ENCODE measurements at regions not wholly inside any gene's neighbourhood (a gene's known extent, or its start where the extent isn't known, plus 50 kb on each side); places are given as distances from the start of the nearest gene placed in this dataset.
A peak's percentile ranks its signal among the peaks of the same experiment; 100 is the strongest.
"Not testable (repeated sequence)": the region's sequence is repeated elsewhere in the genome, so short reads cannot be mapped to it uniquely, and the experiment has no call there.

DNA sequence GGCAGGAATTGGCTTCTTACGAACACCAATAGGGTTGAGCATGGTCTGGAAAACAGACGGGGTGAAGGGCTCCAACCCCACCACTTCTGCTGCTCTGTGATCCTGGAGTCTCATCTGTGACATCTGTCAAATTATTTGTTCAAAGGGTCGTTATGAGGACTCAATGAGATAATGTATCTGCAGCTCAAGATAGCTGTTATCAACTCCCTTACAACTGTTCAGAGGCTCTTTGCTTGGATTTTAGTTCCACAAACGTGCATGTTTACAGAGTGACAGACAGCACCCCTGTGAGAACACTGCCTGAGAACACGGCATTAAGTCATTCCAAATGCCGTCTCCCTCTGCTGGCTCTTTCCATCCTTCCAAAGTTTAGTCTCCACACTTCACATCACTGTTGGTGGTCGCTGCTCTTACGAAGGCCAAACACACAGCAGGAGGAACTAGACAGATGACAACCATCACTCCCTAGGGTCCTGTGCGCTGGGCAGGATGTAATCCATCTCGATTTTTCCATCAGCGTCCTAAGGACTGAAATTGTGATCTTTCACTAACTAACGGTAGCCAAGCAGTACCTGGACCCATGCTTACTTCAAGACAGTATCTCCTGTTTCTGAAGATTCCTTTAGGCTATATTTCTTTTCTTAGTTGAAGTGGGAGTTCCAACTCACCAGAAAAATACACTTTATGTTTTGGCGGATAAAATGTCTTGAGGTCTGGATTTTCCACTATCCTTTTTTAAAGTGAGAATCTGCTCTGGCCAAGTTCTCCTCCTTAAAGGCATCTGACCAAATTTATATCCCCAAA lies 220.3 kb downstream of the ANAPC1 start:
- no peak for DNase-seq (ENCODE audit: low spot score)

DNA sequence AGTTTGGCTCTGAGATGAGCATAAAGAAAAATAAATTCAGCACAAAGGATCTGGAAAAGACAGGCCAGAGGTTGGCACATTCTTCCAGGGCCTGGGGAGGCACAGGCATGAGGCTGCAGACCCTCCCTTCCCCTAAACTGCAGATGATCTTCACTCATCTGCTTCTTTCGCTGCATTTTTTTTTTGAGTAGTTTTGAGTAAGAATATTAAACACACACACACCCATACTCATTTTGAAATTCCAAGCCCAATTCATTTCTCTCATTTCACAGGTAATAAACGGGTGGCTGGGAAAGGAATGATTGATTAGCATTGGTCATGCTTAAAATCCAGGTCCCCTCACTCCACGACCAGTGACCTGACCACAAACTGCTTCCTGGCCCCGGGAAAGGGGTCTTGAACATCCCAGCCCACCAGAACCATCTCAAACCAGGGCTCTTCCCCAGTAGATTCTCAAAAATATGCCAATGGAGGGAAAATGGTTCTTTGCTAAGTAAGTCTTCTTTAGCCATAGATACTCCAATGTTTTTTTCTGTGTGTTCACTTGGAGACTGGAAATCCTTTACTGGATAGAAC lies 219.6 kb downstream of the ANAPC1 start:
- no peak for DNase-seq (ENCODE audit: low spot score)

DNA sequence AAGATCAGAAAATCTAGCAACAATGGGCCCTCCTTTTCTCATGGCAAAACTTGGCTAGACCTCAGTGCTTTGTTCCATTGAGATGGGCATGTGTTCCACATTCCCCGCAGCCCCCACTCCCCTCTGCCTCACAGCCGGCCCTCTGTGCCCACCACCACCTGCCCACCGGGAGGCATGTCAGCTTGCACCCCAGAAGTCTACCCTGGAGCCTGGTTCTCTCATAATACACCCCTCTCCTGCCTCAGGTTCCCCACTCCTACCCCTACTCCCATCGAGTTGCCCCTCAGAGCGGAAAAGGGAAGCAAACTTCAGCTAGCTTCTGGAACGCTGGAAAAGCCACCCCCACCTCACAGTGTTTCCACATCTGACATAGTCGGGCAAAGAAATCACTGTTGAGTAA lies 219.0 kb downstream of the ANAPC1 start:
- DNase-seq (ENCODE audit: low spot score): no peak

DNA sequence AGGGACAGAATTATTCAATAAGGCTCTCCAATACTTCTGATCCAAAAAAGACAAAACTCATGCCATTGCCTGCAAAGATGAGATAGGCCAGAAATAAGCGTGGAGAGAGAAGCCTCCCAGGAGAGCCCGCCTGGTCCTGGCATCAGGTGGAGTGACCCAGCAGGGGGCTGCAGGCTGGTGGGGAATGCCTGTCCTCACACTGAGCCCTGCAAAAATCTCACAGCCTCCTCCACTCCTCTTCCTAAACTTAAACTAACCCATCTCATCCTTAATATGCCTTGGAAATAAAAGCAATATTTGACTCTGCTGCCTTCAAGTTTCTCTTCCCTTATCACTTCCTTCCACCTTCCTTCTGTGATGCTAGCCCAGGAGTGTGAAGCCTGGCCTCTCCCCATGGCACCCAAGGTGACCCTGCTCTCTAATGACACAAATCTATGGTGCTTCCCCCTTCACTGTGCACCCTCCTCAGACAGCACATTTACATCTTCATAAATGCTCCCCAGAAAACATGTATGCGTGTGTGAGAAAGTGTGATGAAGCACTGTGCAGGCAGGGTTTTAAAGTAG lies 218.4 kb downstream of the ANAPC1 start:
- DNase-seq (ENCODE audit: low spot score): no peak

DNA sequence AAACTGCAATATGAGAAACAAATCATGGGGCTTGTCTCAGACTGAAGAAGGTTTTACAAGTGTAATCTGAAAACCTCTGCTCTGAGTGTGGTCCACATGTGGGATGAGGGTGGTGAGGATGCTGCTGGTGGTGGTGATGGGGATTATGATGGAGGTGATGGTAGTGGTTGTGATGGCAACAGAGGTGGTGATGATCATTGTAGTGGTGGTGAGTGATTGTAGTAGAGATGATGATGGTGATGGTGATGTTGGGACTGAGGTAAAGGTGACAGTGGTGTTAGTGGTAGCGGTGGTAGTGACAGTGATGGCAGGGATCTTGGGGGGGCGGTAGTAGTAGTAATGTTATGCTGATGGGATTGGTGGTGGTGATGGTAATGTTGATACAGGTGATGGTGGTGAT lies 217.8 kb downstream of the ANAPC1 start:
- DNase-seq (ENCODE audit: low spot score): no peak

DNA sequence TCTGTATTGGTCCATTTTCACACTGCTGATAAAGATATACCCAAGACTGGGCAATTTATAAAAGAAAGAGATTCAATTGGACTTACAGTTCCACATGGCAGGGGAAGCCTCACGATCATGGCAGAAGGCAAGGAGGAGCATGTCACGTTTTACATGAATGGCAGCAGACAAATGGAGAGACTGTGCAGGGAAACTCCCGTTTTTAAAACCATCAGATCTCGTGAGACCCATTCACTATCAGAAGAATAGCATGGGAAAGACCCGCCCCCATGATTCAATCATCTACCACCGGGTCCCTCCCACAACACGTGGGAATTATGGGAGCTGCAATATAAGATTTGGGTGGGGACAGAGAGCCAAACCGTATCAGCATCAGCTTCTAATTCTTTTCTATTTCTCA lies 217.0 kb downstream of the ANAPC1 start:
- DNase-seq (ENCODE audit: low spot score): no peak

DNA sequence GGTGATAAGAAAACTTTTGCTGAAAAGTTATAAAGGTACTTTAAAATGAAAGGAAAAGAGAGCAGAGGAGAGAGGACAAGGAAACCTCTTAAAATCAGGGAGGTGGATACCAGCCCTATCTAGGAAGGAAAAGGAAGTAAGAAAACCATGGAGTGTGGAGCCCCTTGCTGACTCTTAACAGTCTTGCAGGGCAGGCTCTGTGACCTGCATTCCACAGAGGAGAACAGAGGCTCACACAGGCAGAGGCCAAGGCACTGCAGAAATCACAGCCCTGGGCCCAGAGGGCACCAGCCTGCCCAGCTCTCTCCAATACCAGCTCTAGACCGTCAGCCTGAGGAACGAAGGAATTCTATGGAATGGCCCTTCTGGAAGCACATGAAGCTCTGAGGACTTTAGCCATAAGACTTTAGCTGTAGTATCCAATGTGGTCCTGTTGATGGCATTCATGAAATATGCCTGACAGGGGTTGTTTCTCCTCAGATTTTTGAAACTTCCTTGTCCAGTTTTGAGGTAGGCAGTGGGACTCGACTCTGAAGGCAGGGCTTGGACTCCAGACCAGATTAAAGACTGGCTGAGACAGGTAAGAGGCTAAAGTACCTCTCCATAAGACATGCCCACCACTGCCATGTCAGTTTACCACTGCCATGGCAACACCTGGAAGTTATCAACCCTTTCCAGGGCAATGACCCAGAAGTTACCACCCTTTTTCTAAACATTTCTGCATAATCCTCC lies 216.3 kb downstream of the ANAPC1 start:
- DNase-seq (ENCODE audit: low spot score): peak; percentile 56

DNA sequence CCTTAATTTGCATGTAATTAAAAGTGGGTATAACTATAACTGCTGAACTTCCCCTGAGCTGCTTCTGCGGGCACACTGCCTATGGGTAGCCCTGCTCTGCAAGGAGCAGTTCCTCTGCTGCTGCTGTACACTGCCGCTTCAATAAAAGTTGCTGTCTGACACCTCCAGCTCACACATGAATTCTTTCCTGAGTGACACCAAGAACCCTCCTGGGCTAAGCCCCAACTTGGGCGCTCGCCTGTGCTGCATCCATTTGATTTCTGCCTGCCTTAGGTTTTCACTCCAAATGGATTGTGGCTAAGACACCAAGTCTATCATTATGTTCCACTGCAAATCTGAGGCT lies 215.7 kb downstream of the ANAPC1 start:
- DNase-seq (ENCODE audit: low spot score): no peak

DNA sequence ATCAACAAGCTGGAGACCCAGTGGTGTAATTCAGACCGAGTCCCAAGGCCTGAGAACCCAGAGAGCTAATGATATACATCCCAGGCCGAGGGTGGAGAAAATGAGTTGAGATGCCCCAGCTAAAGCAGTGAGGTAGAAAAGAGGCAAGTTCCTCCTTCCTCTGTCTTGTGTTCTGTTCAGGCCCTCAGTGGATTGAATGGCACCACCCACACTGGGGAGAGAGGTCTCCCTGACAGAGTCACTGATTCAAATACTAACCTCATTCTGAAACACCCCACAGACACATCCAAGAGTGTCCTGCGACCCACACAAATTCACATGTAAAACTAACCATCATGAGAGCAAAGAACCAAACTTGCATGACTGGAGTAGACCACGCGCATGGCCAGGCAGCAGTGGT lies 215.3 kb downstream of the ANAPC1 start:
- no peak for DNase-seq (ENCODE audit: low spot score)

DNA sequence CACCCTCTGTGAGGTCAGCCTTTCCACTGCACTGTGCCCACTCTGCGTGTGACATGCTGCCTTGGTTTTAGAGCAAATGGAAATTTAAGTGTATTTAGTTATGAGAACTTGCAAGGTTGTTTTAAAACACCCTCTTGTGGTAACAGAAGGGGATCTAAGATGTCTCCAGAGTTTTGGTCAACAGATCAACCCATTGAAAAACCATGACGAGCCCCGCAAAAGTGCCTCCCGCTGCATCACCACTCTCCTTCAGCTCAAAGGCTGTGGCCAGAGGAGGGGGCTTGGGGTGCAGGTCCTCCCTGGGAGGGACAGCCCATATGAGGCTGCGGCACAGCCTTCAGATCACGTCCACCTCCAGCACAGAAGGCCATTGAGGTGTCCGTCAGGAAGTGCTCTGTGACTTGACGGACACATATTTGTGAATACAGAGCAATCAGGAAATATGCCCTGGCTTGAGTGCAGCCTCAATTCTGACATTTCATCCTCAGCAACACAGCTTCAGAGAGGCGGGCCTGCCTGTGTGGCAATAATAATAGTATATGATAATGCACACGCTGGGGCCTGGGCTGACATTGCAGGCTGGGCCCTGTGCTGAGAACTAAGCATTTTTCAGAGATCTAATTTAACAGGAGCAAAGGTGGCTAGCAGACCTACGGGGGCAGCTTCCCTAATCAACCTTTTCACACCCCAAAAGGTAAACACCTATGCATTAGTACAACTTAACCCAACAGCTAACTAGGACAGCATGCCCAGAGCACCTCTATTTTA lies 213.9 kb downstream of the ANAPC1 start:
- no peak for DNase-seq (ENCODE audit: low spot score)

DNA sequence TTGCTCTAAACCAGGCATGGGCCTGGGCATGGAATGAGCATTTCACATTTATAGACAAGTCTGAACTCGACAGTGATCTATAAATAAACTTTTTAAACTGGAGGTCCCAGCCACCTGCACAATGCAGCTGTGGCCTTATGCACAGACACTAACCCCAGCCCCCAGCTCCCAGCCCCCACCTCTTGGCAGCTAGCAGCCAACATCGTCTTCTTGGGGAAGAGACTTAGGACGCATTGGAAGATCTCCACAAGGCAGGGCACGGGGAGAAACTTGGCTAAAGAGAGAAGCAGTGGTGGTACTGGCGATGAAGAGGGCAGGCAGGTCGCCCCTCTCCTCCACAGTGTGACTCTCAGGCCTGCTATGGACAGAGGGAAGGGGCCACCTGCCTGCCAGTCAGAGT lies 213.2 kb downstream of the ANAPC1 start:
- DNase-seq (ENCODE audit: low spot score): no peak

DNA sequence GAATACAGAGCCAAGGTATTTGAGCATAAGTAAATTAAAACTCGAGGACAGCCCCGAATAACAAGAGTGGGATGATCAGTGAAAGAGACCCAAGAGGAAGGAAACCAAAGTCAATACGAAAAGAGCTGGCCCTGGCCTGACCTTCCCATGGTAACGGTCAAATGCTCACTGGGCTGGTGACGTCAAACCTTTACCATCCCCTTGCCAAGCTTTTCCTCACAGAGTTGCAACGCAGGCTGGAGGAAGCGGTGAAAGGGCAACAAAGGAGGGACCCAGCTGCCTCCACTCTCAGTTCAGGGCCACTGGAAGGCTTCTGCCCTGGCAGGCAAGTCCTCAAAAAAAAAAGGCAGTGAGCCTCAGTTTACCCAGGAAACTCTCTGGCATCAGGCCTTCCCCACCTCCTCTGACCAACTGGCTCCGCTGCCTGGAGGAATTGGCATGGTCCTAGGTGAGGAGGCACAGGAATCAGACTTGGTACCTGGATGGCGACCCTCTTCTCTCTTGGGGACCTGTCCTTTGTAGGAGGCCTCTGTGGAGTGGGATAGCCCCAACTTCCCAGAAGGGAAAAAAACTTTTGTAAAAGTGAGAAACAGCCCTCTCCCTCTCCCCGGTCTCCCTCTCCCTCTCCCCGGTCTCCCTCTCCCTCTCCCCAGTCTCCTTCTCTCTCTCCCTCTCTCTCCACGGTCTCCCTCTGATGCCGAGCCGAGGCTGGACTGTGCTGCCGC lies 212.4 kb downstream of the ANAPC1 start:
- no peak for DNase-seq (ENCODE audit: low spot score)

DNA sequence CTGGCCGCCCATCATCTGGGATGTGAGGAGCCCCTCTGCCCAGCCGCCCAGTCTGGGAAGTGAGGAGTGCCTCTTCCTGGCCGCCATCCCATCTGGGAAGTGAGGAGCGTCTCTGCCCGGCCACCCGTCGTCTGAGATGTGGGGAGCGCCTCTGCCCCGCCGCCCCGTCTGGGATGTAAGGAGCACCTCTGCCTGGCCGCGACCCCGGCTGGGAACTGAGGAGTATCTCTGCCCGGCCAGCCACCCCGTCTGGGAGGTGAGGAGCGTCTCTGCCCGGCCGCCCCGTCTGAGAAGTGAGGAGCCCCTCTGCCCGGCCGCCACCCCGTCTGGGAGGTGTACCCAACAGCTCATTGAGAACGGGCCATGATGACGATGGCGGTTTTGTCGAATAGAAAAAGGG lies 211.4 kb downstream of the ANAPC1 start:
- DNase-seq (ENCODE audit: low spot score): not testable (repeated sequence)

DNA sequence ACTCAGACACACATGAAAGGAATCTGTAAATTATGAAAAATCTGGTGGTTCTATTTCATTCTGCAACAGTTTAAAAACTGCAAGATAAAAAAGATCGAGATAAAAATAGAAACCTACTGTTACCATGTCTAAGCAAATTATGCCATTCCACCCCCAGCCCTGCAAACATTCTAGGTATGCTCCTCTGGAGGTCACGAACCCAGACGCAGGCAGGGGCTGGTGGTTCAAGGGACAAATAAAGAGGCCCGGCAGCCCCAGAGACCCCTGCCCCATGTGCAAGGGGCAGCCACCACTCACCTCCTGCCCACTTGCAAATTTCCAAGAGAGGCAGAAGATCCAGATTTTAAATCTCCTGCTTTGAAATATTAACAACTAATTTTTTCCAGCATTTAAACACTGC lies 210.5 kb downstream of the ANAPC1 start:
- DNase-seq (ENCODE audit: low spot score): no peak

DNA sequence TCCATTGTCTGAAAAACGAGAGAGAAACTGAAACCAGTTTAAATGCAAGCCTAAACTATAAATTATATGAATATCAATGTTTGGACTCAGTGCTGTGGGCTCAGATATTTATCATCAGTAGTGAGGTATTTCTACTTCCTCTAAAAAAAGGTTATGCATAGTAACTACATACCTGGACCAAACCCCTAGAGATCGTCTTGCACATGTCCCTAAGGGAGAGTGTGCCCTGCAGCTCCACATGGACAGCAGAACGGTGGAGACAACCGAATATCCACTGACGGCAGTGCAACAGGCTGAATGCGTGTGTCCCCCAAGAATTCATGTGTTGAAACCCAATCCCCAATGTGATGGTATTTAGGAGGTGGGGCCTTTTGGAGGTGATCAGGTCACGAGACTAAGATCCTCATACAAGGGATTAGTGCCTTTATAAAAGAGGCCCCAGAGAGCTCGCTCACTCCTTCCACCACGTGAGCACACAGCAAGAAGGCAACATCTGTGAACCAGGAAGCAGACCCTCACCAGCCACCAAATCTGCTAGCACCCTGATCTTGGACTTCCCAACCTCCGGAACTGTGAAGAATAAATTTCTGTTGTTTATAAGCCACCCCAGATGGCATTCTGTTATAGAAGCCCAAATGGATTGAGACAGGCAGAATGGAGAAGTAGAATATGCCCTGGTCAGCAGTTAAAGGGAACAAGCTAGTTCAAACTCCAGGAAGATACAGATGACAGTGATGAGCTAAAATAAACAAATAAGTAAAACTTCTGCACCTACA lies 208.4 kb downstream of the ANAPC1 start:
- DNase-seq (ENCODE audit: low spot score): no peak

DNA sequence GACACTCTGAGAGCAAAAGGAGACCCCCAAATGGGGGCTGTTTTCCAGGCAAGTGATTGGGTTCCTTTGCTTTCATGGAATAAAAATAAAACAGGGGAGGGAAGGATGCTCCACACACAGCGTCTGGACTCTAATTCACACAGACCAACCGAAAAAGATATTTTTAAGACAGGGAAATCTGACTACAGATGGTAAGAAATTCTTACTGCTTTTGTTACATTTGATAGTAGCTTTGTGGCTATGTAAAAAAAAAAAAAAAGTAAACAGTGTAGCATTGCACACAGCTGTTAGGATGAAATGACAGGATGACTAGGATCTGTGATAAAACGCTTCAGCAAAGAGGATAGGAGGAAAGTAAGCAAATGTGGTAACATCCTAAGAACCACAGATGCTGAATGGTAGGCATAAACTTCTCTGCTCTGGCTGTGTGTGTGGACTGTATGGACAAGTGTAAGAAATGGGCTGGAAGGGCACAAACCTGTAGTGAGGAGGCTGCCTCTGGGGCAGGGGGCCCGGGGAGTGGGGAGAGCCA lies 207.6 kb downstream of the ANAPC1 start:
- no peak for DNase-seq (ENCODE audit: low spot score)

DNA sequence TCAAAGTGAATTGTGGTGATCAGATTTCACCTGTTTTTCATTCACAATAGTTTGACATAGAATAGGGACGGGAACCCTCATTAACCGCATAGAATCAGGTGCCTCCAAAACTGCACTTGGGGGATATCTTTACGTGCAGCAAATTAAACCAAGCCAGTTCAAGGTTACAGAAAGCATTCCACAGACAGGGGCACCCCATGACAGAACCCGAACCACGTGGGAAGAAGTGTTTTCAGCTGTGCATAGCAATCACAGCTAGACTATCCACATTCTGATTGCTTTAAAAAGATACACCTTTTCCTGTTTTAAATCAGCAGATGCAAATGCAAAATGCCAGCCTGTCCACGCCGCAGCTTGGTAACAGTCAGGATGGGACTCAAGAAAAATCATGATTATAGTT lies 205.8 kb downstream of the ANAPC1 start:
- DNase-seq (ENCODE audit: low spot score): no peak

DNA sequence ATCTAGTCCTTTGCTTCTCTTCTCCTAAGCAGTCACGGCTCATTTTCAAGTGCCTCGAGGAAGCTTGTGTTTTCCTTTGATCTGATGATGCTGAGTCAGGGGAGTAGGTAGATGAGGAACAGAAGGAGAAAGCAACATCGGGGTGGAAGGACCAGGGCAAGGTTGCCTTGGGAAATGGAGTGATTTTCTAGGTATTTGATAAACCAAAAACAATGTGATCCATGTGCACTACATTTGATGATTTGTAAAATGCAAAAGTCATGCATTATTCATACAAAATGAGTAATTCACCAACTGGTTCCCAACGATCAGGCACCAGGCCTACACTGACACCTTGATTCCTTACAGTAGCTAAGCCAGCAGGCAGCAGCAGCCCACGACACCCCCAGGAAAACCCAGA lies 205.3 kb downstream of the ANAPC1 start:
- no peak for DNase-seq (ENCODE audit: low spot score)

DNA sequence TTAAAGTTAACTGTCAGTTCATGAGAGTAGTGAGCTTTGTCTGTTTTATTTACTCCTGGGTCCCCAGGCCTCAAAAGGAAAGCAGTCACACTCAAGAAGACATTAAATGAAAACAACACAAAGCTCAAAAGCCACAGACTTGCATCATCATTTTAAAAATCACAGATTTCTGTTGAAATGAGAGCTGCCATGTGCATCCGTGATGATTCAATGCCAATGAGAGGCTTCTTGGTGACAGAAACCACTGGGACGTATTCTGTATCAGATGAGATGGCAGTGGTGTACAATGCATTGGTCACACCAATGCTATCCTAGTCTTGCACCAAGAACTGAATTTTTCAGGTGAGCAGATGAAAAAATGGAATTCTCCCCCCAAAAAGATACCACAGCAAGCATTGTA lies 204.8 kb downstream of the ANAPC1 start:
- no peak for DNase-seq (ENCODE audit: low spot score)

DNA sequence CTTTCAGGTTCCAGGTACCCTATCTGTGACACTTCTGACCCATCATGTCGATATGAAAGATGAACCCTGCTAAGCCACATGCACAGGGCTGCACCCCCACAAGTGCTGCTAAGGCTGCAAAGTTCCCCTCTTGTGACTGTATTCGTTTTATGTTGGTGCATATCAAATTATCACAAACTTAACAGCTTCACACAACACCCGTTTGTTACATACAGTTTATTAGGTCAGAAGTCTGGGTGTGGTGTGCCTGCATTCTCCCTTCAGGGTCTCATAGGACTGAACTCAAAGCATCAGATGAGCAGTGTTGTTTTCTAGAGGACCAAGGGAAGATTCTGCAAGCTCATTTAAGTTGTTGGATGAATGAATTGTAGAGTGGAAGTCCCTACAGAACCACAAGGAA lies 199.4 kb downstream of the ANAPC1 start:
- DNase-seq (ENCODE audit: low spot score): no peak
